ENCODE measurements at regions not wholly inside any gene's neighbourhood (a gene's known extent, or its start where the extent isn't known, plus 50 kb on each side); places are given as distances from the start of the nearest gene placed in this dataset.

DNA sequence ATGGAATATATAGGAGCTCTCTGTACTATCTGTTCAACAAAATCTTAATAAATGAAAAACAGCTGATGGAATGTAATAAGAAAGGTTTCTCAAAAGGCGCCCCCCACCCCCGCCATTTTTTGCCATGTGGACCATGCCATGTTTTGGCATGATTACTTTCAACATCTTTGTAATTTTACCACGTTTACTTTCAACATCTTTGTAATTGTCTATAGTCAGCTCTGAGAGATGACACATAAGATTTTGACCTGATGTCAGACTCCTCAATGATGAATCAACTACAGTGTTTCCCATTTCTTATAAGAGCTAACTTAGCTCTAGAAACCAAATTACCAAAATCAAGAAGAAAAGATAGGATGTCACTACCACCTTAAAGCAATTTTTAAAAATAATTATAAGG, 144.9 kb upstream of the AHR start:
- H2BK15ac ChIP-seq (ENCODE audit: low read length) = no peak overlapping the region
- no peak overlapping the region for H4K91ac ChIP-seq (replicated peaks; ENCODE audit: insufficient read length, low read length)
- H3K79me1 ChIP-seq (ENCODE audit: low read depth, low read length) = no peaks in the 10 kb centered on the region
- no peaks in the 10 kb centered on the region for H3K9me3 ChIP-seq (ENCODE audit: insufficient read depth in 2 of 2, low read depth in 1 of 2, low read length in 1 of 2)
- H3K4me2 ChIP-seq (ENCODE audit: insufficient read depth in 1 of 2, low read depth in 2 of 2, low read length in 2 of 2) = no peak overlapping the region
- DNase-seq (ENCODE audit: low read depth in 1 of 2, low spot score in 2 of 2) (no peak), FAIRE-seq (no peak)
- no peak overlapping the region for H2BK5ac ChIP-seq (ENCODE audit: low read depth, low read length)
- H3K23ac ChIP-seq (ENCODE audit: insufficient read length) = no peak overlapping the region
- ChIA-PET POLR2A (ENCODE audit: partially characterized antibody) (no interaction called here), CTCF (ENCODE audit: partially characterized antibody) (interaction anchor here (0.9 kb wide), 2 partner anchors 30 to 688 kb away, joined by 3 read pairs; partner anchors contain the start of gene SOSTDC1)
- no peak overlapping the region for H3K56ac ChIP-seq (replicated peaks; ENCODE audit: insufficient read length, low read depth, low read length)
- no peaks in the 10 kb centered on the region for H3K27me3 ChIP-seq (replicated peaks in 1 of 4; ENCODE audit: control insufficient read depth in 3 of 4, extremely low read depth in 1 of 4, insufficient read depth in 3 of 4, low read length in 3 of 4)
- TF ChIP-seq, protein P1, sequence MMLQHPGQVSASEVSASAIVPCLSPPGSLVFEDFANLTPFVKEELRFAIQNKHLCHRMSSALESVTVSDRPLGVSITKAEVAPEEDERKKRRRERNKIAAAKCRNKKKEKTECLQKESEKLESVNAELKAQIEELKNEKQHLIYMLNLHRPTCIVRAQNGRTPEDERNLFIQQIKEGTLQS (IDR thresholded peaks at IDR 0.05; ENCODE audit: insufficient read depth, low read depth, low read length) = no peak
- TF ChIP-seq CHD1 (IDR thresholded peaks at IDR 0.05; ENCODE audit: low read depth, low read length) (no peak), TEAD4 (IDR thresholded peaks at IDR 0.05; ENCODE audit: low read depth, low read length) (no peak), SIRT6 (IDR thresholded peaks at IDR 0.05; ENCODE audit: low read length) (no peak), CBX5 (IDR thresholded peaks at IDR 0.05; ENCODE audit: low read depth, low read length) (no peak), EGR1 (IDR thresholded peaks at IDR 0.05; ENCODE audit: borderline replicate concordance, low read depth, low read length) (no peak), TCF12 (IDR thresholded peaks at IDR 0.05; ENCODE audit: low read depth, low read length) (no peak), ZNF274 (IDR thresholded peaks at IDR 0.05; ENCODE audit: borderline replicate concordance, extremely low read depth, low read length) (no peak), RFX5 (IDR thresholded peaks at IDR 0.05; ENCODE audit: borderline replicate concordance, low read depth, low read length) (no peak), MAFK (IDR thresholded peaks at IDR 0.05; ENCODE audit: low read depth, low read length) (no peak), CHD2 (IDR thresholded peaks at IDR 0.05; ENCODE audit: low read length) (no peak)
- TF ChIP-seq, protein P2, sequence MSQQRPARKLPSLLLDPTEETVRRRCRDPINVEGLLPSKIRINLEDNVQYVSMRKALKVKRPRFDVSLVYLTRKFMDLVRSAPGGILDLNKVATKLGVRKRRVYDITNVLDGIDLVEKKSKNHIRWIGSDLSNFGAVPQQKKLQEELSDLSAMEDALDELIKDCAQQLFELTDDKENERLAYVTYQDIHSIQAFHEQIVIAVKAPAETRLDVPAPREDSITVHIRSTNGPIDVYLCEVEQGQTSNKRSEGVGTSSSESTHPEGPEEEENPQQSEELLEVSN (IDR thresholded peaks at IDR 0.05) = no peak
- no peak overlapping the region for H3K27ac ChIP-seq (ENCODE audit: low read depth, low read length)
- no peaks in the 10 kb centered on the region for H3K4me1 ChIP-seq (replicated peaks in 1 of 4; ENCODE audit: control insufficient read depth in 3 of 4, insufficient read depth in 4 of 4, low read length in 3 of 4)
- H2BK12ac ChIP-seq (ENCODE audit: low read depth, low read length) = no peak overlapping the region
- 87% methylated on average over 3 of the region's 3 CpGs; no CpG with 5 or more reads in 1 of the 2 experiments for WGBS, 2 experiments (ENCODE audit: extremely low coverage in 1 of 2, insufficient coverage in 1 of 2, insufficient read length in 1 of 2, insufficient replicate concordance in 2 of 2, low coverage in 1 of 2, low lambda C conversion rate in 2 of 2, missing lambda C conversion rate in 1 of 2)
- no peaks in the 10 kb centered on the region for H3K23me2 ChIP-seq (ENCODE audit: low read depth, low read length)
- no peak overlapping the region for H3K18ac ChIP-seq (ENCODE audit: extremely low read depth, low read length)
- H4K8ac ChIP-seq (ENCODE audit: extremely low read depth, insufficient read depth, low read length) = no peak overlapping the region
- H3K79me2 ChIP-seq (ENCODE audit: control insufficient read depth in 1 of 2, insufficient read depth in 2 of 2, low read length in 2 of 2) = no peaks in the 10 kb centered on the region
- H2BK120ac ChIP-seq (replicated peaks; ENCODE audit: low read depth, low read length) = no peak overlapping the region
- H2BK20ac ChIP-seq (ENCODE audit: low read length) = no peak overlapping the region
- H2AFZ ChIP-seq (ENCODE audit: low read length) = no peak overlapping the region
- no peak overlapping the region for H3K14ac ChIP-seq (ENCODE audit: insufficient read length)
- no peak overlapping the region for H3K4ac ChIP-seq (replicated peaks; ENCODE audit: insufficient read length, low read depth, low read length)
- no peak overlapping the region for H4K5ac ChIP-seq (ENCODE audit: insufficient read length, low read depth, low read length)
- H2AK5ac ChIP-seq (ENCODE audit: low read depth, low read length) = no peak overlapping the region
- no peak overlapping the region for H3K9ac ChIP-seq (replicated peaks in 1 of 4; ENCODE audit: extremely low read depth in 1 of 4, low read depth in 3 of 4, low read length in 3 of 4)
- no peaks in the 10 kb centered on the region for H3K36me3 ChIP-seq (ENCODE audit: control insufficient read depth in 2 of 4, insufficient read depth in 4 of 4, low read length in 3 of 4)
- no peaks in the 10 kb centered on the region for H4K20me1 ChIP-seq (replicated peaks in 1 of 2; ENCODE audit: control insufficient read depth in 1 of 2, insufficient read depth in 2 of 2, low read length in 2 of 2)
- no peak overlapping the region for H3K4me3 ChIP-seq (ENCODE audit: extremely low read depth in 1 of 4, insufficient read depth in 2 of 4, low read depth in 3 of 4, low read length in 4 of 4)
